ENCODE measurements at regions not wholly inside any gene's neighbourhood (a gene's known extent, or its start where the extent isn't known, plus 50 kb on each side); places are given as distances from the start of the nearest gene placed in this dataset.
"Not testable (repeated sequence)": the region's sequence is repeated elsewhere in the genome, so short reads cannot be mapped to it uniquely, and the experiment has no call there.

DNA sequence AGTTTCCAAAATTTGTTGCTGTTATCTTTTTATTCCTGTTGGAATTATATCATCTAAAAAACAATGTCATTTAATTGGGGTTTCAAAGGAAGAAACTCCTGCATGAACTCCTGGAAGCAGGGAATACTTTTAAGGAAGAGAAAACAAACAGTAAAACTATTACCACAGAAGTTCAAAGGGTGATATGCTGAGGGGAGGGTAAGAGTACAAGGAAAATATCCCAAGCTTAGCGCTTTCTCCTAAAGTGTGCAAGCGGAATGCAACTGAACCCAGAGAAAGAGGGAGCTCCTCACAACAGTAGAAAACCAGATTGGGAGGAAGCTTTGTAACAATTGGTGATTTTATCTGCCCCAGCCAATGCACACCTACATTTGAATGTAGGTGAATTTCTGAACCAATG, 175.1 kb downstream of the NUFIP1 start:
- DNase-seq (ENCODE audit: low read depth in 2 of 2, low spot score in 1 of 2), result no peak

DNA sequence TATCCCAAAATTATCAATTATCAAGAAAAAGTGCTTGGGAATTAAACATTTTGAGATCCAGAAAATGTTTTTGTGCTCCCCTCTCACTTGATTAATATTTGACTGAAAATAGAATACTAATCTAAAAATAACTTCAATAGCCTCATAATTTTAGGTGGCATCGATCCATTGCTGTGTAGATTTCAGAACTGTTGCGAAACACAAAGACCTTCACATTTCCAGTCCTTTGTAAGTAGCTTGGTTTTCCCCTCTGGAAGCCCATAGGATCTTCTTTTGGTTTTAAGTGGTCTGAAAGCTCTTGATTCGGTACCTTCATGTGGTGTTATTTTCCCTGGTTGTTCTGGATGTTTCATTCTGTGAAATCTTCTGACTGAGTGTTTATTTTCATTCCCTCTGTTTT, 176.5 kb downstream of the NUFIP1 start:
- no peak for DNase-seq (ENCODE audit: low read depth in 2 of 2, low spot score in 1 of 2)

DNA sequence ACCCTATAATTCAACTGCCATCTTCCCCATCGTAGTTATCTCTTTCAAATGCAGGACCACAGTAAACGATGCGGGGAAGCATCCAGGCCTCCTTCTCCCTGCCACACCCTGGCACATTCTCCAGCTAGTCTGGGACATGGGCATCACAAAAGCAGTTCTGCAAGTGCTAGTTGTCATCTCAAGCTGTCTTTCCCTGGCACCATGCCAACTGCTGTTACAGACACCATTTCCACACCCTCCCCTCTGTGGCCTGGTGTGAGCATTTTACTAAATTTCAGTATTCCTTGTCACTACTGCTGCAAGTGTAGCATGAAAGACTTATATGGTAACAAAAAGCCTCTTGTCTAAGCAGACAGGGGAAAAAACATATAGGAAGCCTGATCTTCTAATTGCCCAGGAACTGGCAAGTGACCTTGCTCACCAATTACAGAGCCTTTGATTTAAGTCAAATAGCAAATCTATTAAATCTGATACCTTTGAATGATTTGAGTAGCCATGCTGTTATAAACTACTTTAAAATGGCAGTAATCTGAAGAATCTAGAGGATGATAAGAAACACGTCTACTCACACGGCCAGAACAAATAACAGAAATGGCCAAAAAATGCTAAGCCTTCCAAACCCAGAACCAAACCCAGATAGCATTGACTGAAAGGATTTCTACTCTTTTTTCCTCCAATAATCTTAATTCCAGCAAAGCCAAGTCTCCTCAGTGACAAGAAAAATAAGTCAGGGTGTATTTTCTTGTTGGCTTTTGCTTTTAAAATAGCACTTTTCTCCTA, 179.0 kb downstream of the NUFIP1 start:
- no peak for DNase-seq (ENCODE audit: low read depth in 2 of 2, low spot score in 1 of 2)

DNA sequence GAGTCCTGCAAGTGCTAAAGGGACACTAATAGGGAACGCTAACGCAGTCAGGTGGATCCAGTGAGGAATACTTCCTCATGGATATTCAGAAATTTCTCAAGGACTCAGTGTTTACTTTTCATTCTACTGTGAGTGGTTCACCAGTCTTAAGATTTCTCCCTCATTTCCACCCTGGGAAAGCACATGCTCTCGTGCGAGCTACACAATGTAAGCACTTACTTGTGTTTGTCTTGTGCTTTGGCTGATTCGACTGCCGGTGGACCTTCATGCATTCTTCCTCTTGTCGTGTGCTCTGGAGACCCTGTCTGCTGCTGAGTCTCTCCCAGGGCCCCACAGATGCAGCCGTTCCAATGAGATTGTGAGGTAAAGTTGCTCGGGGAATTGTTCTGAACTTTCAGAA, 180.1 kb downstream of the NUFIP1 start:
- DNase-seq (ENCODE audit: low read depth in 2 of 2, low spot score in 1 of 2), result no peak

DNA sequence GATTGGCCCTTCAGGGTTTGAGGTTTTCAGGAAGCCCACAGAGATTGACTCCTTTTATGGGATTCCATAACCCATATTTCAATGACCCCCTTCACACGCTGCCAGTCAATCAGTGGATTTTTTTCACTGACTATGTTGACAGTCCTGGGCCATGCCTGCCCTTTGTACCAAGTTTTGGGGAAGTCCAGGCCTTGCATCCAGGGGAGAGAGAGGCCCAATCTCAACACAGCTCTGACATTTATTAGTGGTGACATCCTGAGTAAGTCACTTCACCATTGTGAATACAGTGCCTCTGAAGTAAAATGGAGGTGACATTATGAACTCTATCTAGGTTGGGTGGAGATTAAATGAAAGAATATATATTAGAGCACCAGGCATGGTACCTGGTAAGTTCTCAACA, 181.1 kb downstream of the NUFIP1 start:
- no peak for DNase-seq (ENCODE audit: low read depth in 2 of 2, low spot score in 1 of 2)

DNA sequence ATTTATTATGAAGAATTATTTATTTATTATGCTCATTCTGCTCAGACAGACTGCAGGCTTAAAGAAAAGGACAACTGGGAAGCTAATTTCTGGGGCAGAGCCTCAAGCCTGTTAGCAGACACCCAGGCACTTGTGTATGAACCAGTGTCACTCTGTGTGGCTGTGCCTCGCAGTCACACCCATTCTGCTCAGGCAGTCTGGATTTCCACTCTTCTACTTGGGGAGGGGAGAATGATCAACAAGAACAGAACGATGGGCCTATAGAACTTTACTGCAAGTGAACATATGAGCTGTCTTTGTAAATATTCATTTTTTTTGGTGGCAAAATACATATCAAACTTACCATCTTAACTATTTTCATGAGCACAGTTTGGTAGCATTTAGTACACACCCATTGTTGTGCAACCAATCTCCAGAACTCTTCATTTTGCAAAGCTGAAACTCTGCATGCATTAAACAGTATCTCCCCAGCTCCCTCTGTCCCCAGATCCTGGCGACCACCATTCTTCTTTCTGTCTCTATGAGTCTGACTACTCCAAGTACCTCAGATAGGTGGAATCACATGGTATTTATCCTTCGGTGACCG, 181.7 kb downstream of the NUFIP1 start:
- DNase-seq (ENCODE audit: low read depth in 2 of 2, low spot score in 1 of 2), result no peak

DNA sequence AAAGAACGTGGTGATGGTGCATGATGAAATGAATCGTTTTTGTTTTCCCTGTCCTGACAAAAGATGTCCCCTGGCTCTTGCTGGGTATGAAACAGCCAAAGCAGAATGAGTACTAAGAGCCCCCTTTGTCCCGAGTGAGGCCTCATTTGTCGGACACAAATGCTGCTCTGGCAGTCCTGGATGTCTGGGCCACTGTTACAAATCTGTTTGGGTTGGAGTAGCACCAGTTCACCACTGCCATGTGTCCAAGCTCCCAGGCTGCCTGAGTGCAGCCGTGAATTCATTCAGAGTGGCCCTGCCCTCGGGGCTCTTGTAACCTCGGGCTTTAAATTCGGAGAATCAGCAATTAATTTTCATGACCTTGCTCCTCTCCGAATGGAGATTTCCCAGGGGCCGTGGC, 182.4 kb downstream of the NUFIP1 start:
- no peak for DNase-seq (ENCODE audit: low read depth in 2 of 2, low spot score in 1 of 2)

DNA sequence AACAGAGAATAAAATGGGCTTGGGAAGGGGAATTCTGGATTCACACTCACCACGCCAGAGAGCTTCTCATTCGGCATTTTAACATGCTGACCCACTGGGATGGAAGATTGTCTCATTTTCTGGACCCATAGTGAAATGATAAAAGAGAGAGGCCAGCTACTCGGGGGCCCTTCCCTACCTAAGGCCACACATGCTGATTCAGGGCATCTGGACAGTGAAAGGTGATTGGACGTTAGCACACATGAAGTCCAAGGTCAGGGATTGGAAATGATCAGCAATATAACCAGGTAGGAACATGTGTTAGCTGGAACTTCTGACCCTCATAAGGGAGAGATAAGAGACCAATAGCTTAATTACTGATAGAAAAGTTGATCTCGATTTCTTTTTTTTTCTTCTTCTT, 183.7 kb downstream of the NUFIP1 start:
- DNase-seq (ENCODE audit: low read depth in 2 of 2, low spot score in 1 of 2), result no peak

DNA sequence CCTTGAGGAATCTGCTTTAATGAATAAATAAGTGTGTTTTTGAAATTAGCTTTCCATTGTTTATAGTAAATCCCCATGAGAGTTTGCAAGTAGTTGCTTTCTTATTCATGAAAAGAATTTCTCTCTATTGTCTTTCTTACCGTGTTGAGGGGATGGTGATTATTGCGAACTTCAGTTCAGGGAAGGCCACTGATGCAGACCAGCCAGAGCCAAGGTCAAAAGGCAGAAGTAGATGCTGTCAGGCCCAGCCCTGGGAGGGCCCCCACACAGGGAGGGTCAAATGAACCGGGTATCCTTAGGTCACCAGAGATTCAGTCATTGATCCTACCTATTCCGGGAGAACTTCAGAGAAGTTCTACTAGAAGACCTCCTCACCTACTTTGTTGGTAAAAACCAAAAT, 185.9 kb downstream of the NUFIP1 start:
- no peak for DNase-seq (ENCODE audit: low read depth in 2 of 2, low spot score in 1 of 2)

DNA sequence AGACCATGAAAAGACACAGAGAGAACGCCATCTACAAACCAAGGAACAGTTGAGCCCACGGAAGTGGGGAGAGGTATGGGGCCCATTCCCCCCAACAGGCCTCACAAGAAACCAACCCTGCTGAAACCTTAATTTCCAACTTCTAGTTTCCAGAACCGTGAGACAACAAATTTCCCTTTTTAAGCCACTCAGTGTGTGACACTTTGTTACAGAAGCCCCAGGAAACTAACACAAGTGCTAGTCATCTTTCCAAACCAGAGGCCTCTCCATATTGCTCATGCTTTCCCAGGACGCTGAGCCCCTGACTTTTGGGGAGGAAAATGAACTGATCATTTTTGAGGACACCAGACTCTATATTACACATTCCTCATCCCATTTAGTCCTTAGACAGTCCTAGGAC, 186.8 kb downstream of the NUFIP1 start:
- DNase-seq (ENCODE audit: low read depth in 2 of 2, low spot score in 1 of 2), result no peak

DNA sequence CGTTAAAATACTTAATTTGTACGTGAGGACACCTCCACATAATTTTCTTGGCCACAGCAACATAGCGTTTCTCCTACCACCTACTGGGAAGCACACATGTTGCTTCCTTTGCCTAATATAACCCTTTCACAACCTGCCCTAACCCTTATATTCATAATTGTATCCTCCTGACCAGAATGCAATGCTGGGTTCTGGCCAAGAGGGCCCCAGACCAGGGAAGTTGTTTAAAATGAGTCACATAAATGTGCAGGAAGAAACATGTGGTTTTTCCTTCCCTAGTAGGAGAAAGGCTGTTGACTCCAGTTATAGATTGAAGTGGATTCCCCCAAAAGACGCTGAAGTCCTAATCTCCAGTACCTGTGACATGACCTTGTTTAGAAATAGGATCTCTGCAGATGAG, 187.3 kb downstream of the NUFIP1 start:
- DNase-seq (ENCODE audit: low read depth in 2 of 2, low spot score in 1 of 2), result no peak

DNA sequence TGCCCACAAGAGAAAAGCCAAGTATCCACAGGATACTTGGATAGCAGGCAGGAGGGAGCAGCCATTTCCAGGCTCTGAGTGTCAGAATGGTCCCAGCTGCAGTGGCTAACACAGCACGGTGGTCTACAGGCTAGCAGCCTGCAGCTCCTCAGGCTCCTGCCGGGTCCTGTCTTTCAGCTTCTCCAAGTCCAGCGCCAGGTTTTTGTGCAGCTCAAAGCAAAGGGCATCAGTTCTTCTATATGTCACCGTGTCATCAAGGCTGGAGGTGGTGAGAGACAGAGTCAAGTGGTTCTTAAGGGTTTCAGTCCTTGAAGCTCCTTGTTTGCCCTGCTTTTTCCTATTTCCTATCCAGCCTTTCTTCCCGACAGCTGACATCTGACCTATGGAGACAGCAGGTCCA, 188.6 kb downstream of the NUFIP1 start:
- DNase-seq (ENCODE audit: low read depth in 2 of 2, low spot score in 1 of 2), result no peak

DNA sequence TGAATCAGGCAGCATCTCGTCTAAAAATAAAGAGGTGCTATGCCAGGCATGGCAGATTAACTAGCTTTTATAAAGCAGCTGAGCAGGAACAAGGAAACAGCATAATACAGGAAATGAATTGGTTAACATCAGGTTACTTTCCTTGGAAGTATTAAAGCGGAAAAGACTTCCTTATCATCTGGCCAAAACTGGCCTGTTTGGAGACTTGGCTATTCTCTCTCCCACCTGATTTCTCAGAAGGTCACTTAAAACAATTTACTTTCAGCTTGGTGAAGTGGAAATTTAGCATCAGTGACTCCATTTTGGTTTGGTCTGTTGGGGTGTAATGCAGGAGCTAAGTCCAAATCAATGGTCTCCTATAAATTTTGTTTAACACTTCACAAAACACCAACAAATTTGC, 191.6 kb downstream of the NUFIP1 start:
- no peak for DNase-seq (ENCODE audit: low read depth in 2 of 2, low spot score in 1 of 2)

DNA sequence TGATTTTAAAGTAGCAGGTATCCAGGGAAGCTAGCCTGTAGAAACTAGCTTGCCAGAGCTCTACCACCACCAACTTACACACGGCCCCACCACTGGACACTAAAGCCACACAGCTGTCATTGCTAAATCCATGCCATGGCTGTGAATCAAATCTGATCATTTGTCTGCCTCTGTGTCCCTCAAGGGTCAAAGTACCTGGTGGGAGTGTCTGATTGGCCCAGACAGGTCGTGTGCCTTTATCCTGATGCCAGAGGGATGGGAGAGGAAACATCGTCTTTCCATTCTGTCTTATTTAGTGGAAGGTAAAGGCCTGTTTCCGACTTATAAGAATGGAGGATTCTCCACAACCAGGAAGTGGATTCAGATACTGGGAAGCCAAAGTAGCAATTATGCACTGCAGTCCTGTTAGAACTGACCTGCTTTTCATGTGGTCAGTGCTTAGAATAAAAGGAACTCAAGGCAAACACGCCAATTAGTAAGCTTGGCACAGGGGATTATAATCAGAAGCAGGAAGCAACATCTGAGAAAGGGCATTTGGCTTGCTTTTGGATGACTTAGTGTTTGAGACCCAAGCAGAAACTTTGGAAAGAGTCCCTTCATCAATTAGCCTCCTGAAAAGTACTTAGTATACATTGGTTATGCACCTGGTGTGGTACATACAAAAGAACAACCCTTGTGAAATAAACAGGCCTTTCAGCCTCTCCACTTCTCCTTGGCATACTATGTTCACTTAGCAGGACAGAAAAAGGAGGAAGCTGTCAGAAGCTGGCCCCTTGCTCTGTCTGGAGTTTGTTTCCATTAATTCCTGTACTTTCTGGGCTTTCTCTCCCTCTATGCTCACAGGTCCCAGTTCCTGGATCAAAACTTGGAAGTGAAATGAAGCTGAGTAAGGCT, 192.4 kb downstream of the NUFIP1 start:
- DNase-seq (ENCODE audit: low read depth in 2 of 2, low spot score in 1 of 2), result no peak

DNA sequence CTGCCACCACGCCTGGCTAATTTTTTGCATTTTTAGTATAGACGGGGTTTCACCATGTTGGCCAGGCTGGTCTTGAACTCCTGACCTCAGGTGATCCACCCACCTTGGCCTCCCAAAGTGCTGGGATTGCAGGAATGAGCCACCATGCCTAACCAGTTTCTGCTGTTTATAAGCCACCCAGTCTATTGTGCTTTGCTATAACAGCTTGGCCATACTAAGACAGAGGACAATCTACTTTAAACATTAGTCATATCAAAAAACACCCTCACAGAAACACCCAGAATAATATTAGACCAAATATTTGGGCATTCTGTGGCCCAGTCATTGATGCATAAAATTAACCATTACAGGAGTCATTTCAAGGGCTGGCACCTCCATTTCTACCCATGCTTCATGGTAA, 193.2 kb downstream of the NUFIP1 start:
- DNase-seq (ENCODE audit: low read depth in 2 of 2, low spot score in 1 of 2), result not testable (repeated sequence)

DNA sequence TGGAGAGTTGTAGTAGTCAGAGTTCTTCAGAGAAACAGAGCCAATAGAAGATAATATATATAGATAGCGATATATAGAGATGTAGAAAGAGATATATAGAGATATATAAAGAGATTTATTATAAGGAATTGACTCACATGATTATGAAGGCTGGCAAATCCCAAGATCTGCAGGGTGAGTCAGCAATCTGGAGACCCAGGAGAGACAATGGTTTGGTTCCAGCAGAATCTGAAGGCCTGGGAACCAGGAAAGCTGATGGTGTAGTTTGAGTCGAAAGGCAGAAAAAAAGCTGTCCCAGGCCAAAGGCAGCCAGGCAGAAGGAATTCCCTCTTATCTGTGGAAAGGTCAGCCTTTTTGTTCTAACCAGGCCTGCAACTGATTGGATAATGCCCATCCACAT, 194.1 kb downstream of the NUFIP1 start:
- no peak for DNase-seq (ENCODE audit: low read depth in 2 of 2, low spot score in 1 of 2)

DNA sequence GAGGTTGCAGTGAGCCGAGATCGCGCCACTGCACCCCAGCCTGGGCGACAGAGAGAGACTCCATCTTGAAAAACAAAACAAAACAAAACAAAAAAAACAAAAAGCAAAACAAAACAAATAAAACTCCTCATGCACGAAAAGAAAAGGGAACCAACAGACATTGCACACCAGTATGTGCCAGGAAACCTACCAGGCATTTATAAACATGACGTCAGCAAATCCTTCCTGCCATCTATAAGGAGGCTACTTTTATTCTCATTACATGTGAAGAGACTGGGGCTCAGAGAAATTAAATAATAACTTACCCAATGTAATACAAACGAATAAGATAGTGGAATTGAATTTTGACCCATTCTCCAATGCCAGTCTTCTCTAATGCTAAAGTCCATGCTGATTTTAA, 197.2 kb downstream of the NUFIP1 start:
- DNase-seq (ENCODE audit: low read depth in 2 of 2, low spot score in 1 of 2), result no peak

DNA sequence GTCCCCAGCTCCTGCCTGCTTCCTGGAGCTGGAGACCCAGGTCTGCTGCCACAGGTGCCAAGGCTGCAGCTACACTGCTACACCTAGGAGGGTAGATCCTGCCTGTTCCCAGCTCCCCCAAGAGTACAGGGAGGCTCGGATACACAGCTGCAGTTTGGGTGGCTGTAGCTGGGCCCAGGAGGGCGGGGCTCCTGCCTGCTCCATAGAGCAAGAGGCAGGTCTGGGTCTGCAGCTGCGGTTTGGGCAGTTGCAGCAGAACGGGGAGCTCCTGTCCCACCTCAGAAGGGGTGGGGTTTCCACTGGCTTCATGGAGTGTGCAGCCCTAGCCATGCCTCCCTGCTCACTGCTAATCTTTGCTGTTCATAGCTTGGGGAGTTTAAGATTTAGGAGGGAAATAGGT, 199.0 kb downstream of the NUFIP1 start:
- no peak for DNase-seq (ENCODE audit: low read depth in 2 of 2, low spot score in 1 of 2)

DNA sequence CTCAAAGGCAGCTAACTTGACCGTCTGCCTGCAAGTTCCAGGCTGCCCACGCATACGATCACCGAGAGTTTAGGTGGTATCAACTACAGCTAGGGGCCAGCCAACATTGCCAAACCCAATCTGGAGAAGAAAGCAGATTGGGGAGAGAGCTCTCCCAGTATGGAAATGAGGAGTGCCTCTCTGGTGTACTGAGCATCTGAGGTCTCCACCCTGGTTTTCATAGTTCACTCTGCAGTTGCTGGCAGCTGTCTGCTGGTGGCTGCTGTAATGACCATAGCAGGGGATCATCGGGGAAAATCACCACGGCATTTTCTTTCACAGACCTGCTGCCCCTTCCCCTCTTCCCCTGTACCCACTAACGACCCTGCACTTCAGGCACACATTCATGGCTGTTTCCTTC, 201.7 kb downstream of the NUFIP1 start:
- DNase-seq (ENCODE audit: low read depth in 2 of 2, low spot score in 1 of 2), result no peak

DNA sequence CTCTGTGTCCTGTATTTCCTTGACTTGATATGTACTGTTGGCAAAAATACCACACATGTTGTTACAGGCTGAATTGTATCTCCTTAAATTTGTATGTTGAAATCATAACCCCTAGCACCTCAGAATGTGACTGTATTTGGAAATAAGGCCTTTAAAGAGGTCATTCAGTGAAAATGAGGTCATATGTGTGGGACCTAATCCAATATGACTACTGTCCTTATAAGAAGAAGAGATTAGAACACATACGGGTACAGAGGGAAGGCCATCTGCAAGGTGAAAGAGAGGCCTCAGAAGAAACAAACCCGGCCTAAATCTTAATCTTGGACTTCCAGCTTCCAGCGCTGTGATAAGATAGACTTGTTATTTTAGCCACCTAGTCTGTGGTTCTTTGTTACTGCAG, 202.5 kb downstream of the NUFIP1 start:
- no peak for DNase-seq (ENCODE audit: low read depth in 2 of 2, low spot score in 1 of 2)

DNA sequence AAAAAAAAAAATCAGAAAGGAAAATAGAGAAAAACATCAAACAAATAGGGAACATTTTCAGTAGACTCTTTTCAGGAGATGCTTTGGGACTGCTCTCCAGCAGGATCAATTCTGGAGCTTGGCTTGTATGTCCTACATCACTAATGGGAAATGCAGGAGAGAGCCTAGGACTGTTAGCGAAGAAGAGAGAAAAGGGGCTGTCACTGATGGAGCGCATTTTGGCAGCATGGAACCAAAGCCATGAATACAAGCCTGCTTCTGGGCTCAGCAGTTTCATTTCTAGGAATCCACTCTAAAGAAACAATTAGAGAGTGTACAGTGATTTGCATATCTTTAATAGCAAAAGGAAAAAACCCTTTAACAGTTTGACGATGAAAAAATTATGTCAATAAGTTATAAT, 203.9 kb downstream of the NUFIP1 start:
- no peak for DNase-seq (ENCODE audit: low read depth in 2 of 2, low spot score in 1 of 2)

DNA sequence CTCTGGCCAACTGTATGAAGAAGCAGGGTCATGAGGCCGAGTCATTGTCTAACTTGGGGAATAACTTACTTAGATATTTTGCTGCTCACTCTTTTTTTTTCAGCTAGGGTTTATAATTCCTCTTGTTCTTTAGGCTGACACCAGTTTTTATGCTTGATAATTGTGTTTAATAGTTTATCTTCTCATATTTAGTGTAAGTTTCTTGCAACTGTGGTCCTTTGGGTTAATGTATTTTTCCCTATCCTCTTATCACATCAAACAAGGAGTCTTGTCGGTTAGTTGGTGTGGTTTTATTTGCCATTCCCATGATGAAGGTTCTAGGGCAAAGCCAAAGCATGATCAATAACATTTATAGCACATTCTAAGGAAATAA, 204.6 kb downstream of the NUFIP1 start:
- DNase-seq (ENCODE audit: low read depth in 2 of 2, low spot score in 1 of 2), result no peak
